OCI-LY3 (cell line): ENCODE measurements at regions not wholly inside any gene's neighbourhood (a gene's known extent, or its start where the extent isn't known, plus 50 kb on each side); places are given as distances from the start of the nearest gene placed in this dataset.
"Not testable (repeated sequence)": the region's sequence is repeated elsewhere in the genome, so short reads cannot be mapped to it uniquely, and the experiment has no call there.

Experiments
- H2AFZ ChIP-seq: fragments of 200-600, 300-600 bp; shearing (Covaris generic); 2 replicates; pipeline ENCODE4 v1.6.0; 2014; ENCODE audit warnings: antibody characterized with exemption, low read depth, low read length
- H3K27ac ChIP-seq: fragments of 200-600, 300-600 bp; sonication (generic); 2 replicates; pipeline ENCODE4 v1.5.1; 2014; ENCODE audit warnings: mild to moderate bottlenecking, low read length, moderate library complexity, mixed read lengths
- H3K27me3 ChIP-seq: fragments of 200-600, 300-600 bp; sonication (generic); 2 replicates; pipeline ENCODE4 v1.6.1; 2014; ENCODE audit warnings: low read depth, low read length, mixed read lengths
- H3K36me3 ChIP-seq: fragments of 200-600, 300-600 bp; sonication (generic); replicated peaks from 2 replicates; pipeline ENCODE3; 2014; ENCODE audit warnings: low read depth, low read length, mixed read lengths
- H3K4me1 ChIP-seq: fragments of 300-600, 200-600 bp; sonication (generic); 2 replicates; pipeline ENCODE4 v1.6.1; 2014; ENCODE audit warnings: low read length, mixed read lengths
- H3K4me2 ChIP-seq: fragments of 200-600, 300-600 bp; sonication (generic); 2 replicates; pipeline ENCODE4 v1.6.1; 2014; ENCODE audit warnings: low read length, mixed read lengths
- H3K4me3 ChIP-seq: fragments of 300-600, 200-600 bp; sonication (generic); 2 replicates; pipeline ENCODE4 v1.5.1; 2014; ENCODE audit warnings: antibody characterized with exemption, mild to moderate bottlenecking, low read length, moderate library complexity
- H3K79me2 ChIP-seq: fragments of 300-600, 200-600 bp; shearing (Covaris generic); 2 replicates; pipeline ENCODE4 v1.6.1; 2014; ENCODE audit warnings: mild to moderate bottlenecking, low read length, mixed read lengths
- H3K9ac ChIP-seq: fragments of 300-600, 200-600 bp; shearing (Covaris generic); 2 replicates; pipeline ENCODE4 v1.6.0; 2014; ENCODE audit warnings: mild to moderate bottlenecking, low read length, moderate library complexity
- H3K9me3 ChIP-seq: fragments of 200-600, 300-600 bp; shearing (Covaris generic); 2 replicates; pipeline ENCODE4 v1.6.1; 2014; ENCODE audit warnings: low read length, mixed read lengths; ENCODE audit not compliant: insufficient read depth
- H4K20me1 ChIP-seq: fragments of 200-600, 300-600 bp; sonication (generic); 2 replicates; pipeline ENCODE4 v1.6.1; 2016; ENCODE audit warnings: low read length, mixed read lengths; ENCODE audit not compliant: insufficient read depth
- EZH2phosphoT487 ChIP-seq: fragments of 200-600 bp; shearing (Covaris generic); IDR thresholded peaks from 2 replicates; pipeline ENCODE4 v1.6.1; 2018; ENCODE audit warnings: antibody characterized with exemption, mixed run types, low read depth
- TF ChIP-seq, protein P1 (sequence below): fragments of 200-600, 300-600 bp; sonication (generic); IDR thresholded peaks from 2 replicates; pipeline ENCODE4 v1.5.1; 2014; ENCODE audit warnings: antibody characterized with exemption, low read length, low read depth

DNA sequence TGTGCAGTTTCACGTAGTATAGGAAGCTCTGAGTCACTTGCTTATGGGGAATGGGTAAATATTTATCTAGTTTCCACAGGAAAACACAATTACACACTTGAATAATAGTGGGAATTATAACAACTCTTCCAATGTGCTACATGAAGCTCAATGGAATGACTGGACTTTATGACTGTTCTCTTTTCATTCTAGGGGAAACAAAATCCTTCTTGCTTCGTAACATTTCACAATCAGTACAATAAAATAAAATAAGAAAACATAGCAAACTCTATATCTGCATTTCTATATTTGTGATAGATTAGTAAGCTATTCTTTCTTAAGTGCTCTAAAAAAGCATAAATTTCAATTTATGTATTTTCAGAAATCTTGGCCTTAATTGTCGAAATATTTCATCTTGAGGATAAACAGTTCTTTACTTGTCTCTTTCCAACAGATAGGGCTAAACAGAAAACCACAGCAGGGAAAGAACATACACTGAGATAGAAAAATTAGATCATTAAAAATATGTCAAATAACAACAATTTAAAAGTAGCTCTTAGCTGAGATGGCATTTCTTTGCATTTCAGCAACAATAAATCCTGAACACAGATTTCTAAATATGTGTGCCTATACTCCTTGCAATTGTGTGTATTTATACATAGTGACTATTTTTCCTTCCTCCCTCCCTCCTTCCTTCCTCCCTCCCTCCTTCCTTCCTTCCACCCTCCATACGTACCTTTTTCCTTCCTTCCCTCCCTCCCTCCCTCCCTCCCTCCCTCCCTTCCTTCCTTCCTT is 395.5 kb upstream of the KCNMB2 start:
- Histone ChIP-seq H3K4me1 (no peaks in the 10 kb centered on the region), H3K9me3 (no peaks in the 10 kb centered on the region), H3K79me2 (no peaks in the 10 kb centered on the region), H3K27ac (no peak overlapping the region), H2AFZ (no peak overlapping the region), H3K4me3 (no peak overlapping the region), H3K4me2 (no peak overlapping the region), H4K20me1 (no peaks in the 10 kb centered on the region), H3K27me3 (no peaks in the 10 kb centered on the region), H3K9ac (no peak overlapping the region), H3K36me3 (no peaks in the 10 kb centered on the region)
- TF ChIP-seq EZH2phosphoT487: no peak
- TF ChIP-seq, protein P1, sequence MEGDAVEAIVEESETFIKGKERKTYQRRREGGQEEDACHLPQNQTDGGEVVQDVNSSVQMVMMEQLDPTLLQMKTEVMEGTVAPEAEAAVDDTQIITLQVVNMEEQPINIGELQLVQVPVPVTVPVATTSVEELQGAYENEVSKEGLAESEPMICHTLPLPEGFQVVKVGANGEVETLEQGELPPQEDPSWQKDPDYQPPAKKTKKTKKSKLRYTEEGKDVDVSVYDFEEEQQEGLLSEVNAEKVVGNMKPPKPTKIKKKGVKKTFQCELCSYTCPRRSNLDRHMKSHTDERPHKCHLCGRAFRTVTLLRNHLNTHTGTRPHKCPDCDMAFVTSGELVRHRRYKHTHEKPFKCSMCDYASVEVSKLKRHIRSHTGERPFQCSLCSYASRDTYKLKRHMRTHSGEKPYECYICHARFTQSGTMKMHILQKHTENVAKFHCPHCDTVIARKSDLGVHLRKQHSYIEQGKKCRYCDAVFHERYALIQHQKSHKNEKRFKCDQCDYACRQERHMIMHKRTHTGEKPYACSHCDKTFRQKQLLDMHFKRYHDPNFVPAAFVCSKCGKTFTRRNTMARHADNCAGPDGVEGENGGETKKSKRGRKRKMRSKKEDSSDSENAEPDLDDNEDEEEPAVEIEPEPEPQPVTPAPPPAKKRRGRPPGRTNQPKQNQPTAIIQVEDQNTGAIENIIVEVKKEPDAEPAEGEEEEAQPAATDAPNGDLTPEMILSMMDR: no peak

DNA sequence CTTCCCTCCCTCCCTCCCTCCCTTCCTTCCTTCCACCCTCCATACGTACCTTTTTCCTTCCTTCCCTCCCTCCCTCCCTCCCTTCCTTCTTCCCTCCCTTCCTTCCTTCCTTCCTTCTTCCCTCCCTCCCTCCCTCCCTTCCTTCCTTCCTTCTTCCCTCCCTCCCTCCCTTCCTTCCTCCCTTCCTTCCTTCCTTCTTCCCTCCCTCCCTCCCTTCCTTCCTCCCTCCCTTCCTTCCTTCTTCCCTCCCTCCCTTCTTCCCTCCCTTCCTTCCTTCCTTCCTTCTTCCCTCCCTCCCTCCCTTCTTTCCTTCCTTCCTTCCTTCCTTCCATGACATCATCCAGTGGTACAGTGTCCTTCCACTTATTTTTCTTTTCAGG is 394.9 kb upstream of the KCNMB2 start:
- H3K27ac ChIP-seq, H2AFZ ChIP-seq, H3K9me3 ChIP-seq, H3K27me3 ChIP-seq, H3K9ac ChIP-seq, H3K36me3 ChIP-seq, H3K4me1 ChIP-seq, H4K20me1 ChIP-seq, H3K4me2 ChIP-seq, H3K4me3 ChIP-seq, H3K79me2 ChIP-seq: not testable (repeated sequence)

DNA sequence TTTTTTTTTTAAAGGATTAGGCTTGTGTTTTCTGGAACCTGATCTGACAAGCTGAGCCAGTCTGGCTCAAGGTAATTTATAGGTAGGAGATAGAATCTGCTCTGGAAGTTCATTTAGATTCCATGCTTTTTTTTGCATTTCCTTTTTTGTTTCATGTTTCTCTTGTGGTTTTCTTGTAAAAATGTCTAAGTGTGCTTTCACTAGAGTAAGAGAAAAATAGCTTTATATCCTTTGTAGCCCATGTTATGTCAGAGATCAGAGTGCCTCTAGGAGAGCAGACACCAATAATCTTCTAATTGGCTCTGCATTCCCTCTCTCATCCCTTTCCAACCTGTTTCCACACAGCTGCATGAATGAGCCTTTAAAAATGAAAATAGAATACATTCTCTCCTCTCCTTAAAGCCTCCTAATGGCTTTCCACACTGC is 389.8 kb upstream of the KCNMB2 start:
- no peaks in the 10 kb centered on the region for H3K36me3 ChIP-seq
- no peaks in the 10 kb centered on the region for H3K79me2 ChIP-seq
- no peaks in the 10 kb centered on the region for H3K9me3 ChIP-seq
- H3K27me3 ChIP-seq: no peaks in the 10 kb centered on the region
- H3K4me2 ChIP-seq: no peak overlapping the region
- H3K27ac ChIP-seq: no peak overlapping the region
- H2AFZ ChIP-seq: no peak overlapping the region
- H3K4me1 ChIP-seq: no peaks in the 10 kb centered on the region
- TF ChIP-seq, protein P1: no peak
- TF ChIP-seq EZH2phosphoT487: no peak
- no peak overlapping the region for H3K9ac ChIP-seq
- no peak overlapping the region for H3K4me3 ChIP-seq
- no peaks in the 10 kb centered on the region for H4K20me1 ChIP-seq

- Histone ChIP-seq H3K27me3 (no peaks in the 10 kb centered on the region), H3K4me2 (no peak overlapping the region), H3K9ac (no peak overlapping the region), H4K20me1 (no peaks in the 10 kb centered on the region), H3K79me2 (no peaks in the 10 kb centered on the region), H3K4me1 (no peaks in the 10 kb centered on the region), H3K36me3 (no peaks in the 10 kb centered on the region), H3K27ac (no peak overlapping the region), H2AFZ (no peak overlapping the region), H3K4me3 (no peak overlapping the region), H3K9me3 (no peaks in the 10 kb centered on the region)
- TF ChIP-seq, protein P1: no peak
- no peak for TF ChIP-seq EZH2phosphoT487
These were observed 389.2 kb upstream of the KCNMB2 start for GRCh38 chr3:178147001-178147400.
